HepG2 (cell line): ENCODE measurements at regions not wholly inside any gene's neighbourhood (a gene's known extent, or its start where the extent isn't known, plus 50 kb on each side); places are given as distances from the start of the nearest gene placed in this dataset.

Experiments used
- ATAC-seq: fragments of 200-7000 bp; cut with Tn5 transposase; 3 replicates; pipeline ENCODE4 v1.9.1; 2020; ENCODE audit warnings: mild to moderate bottlenecking, moderate library complexity
- BruUV-seq: library from RNA; stranded (reverse); fragments of 400-500 nt; replicated peaks from 2 replicates; lab custom pipeline; 2021; lab: Mats Ljungman, UMichigan
- CTCF ChIA-PET: fragments of 300-600 bp; formaldehyde crosslinking; extraction: SDS; loops from one replicate; lab custom pipeline; 2021; ENCODE audit warnings: low total read pairs, inconsistent platforms, low intra/inter-chr PET ratio; lab: Yijun Ruan, JAX
- POLR2A ChIA-PET: fragments of 350-600 bp; sonication (Branson Sonifier 250); formaldehyde crosslinking; loops from one replicate; lab custom pipeline; 2020; ENCODE audit warnings: antibody characterized with exemption, inconsistent platforms; lab: Yijun Ruan, JAX
- DNase-seq: peaks from one replicate; pipeline ENCODE4 v3.0.0-alpha.2; 2015; ENCODE audit warnings: low spot score
- FAIRE-seq: peaks from 3 replicates; lab custom pipeline; 2011; peaks lifted over from hg19 to GRCh38; lab: Jason Lieb, UNC
- H2AFZ ChIP-seq: one replicate; pipeline ENCODE4 v1.6.1; 2011; ENCODE audit warnings: low read length, inconsistent platforms
- H3K27ac ChIP-seq: fragments of 300-600 bp; 3 replicates; pipeline ENCODE4 v1.8.0; 2011; ENCODE audit warnings: mixed run types, mild to moderate bottlenecking, mixed read lengths, low read length, inconsistent platforms; ENCODE audit not compliant: insufficient read depth; ENCODE audit errors: extremely low read length
- H3K27me3 ChIP-seq, 2 experiments: fragments of 200-600 bp in 1 of 2; 2 replicates in 1 of 2; 3 replicates in 1 of 2; pipeline versions ENCODE4 v1.6.0 to v1.8.0; 2011; ENCODE audit warnings: low read length in 2 of 2, mild to moderate bottlenecking in 2 of 2, moderate library complexity in 2 of 2, inconsistent platforms in 1 of 2; ENCODE audit not compliant: insufficient read depth in 2 of 2, control insufficient read depth in 1 of 2
- H3K36me3 ChIP-seq, 2 experiments: fragments of 200-600 bp in 1 of 2; replicated peaks in 1 of 2; 2 replicates in 1 of 2; 3 replicates in 1 of 2; pipeline versions ENCODE4 v1.5.1 to v1.8.0; 2011; ENCODE audit warnings: low read length in 2 of 2, inconsistent platforms in 1 of 2; ENCODE audit not compliant: insufficient read depth in 2 of 2, control insufficient read depth in 1 of 2
- H3K4me1 ChIP-seq: 2 replicates; pipeline ENCODE4 v1.5.1; 2012; ENCODE audit warnings: low read length, inconsistent platforms; ENCODE audit not compliant: insufficient read depth
- H3K4me2 ChIP-seq: 2 replicates; pipeline ENCODE4 v1.6.0; 2011; ENCODE audit warnings: low read depth, low read length, inconsistent platforms
- H3K4me3 ChIP-seq, 3 experiments: fragments of 200-600 bp in 1 of 3; sonication (generic), shearing (Covaris generic) in 1 of 3; replicated peaks in 1 of 3; 2 replicates each; pipeline ENCODE4 v1.5.1; 2011 to 2016; ENCODE audit warnings: low read length in 3 of 3, inconsistent platforms in 2 of 3, low read depth in 2 of 3, mild to moderate bottlenecking in 2 of 3, control low read depth in 1 of 3, mixed read lengths in 1 of 3; ENCODE audit not compliant: insufficient read depth in 1 of 3
- H3K79me2 ChIP-seq: one replicate; pipeline ENCODE4 v1.6.1; 2011; ENCODE audit warnings: low read length, inconsistent platforms; ENCODE audit not compliant: insufficient read depth
- H3K9ac ChIP-seq: 2 replicates; pipeline ENCODE4 v1.6.0; 2011; ENCODE audit warnings: mild to moderate bottlenecking, low read depth, low read length, inconsistent platforms; ENCODE audit not compliant: insufficient read depth
- H3K9me3 ChIP-seq: 2 replicates; pipeline ENCODE4 v1.5.1; 2012; ENCODE audit warnings: mild to moderate bottlenecking, low read length
- H4K20me1 ChIP-seq: 2 replicates; pipeline ENCODE4 v1.6.0; 2011; ENCODE audit warnings: inconsistent platforms, mild to moderate bottlenecking, low read length, moderate library complexity; ENCODE audit not compliant: insufficient read depth
- HNF4G ChIP-seq, 2 experiments: sonication (generic) in 1 of 2; formaldehyde crosslinking in 1 of 2; IDR thresholded peaks; 2 replicates each; pipeline versions ENCODE4 v1.4.0 to v1.6.1; 2011 to 2020; ENCODE audit warnings: borderline replicate concordance in 2 of 2, low read depth in 2 of 2, mild to moderate bottlenecking in 2 of 2, low read length in 1 of 2, missing genetic modification reagents in 1 of 2, moderate library complexity in 1 of 2
- MEF2D ChIP-seq: sonication (generic); formaldehyde crosslinking; IDR thresholded peaks from 2 replicates; pipeline ENCODE4 v1.5.1; 2020; ENCODE audit warnings: mild to moderate bottlenecking, missing genetic modification reagents
- NONO ChIP-seq, 2 experiments: fragments of 450-650 bp in 1 of 2; sonication (generic) in 1 of 2; formaldehyde crosslinking in 1 of 2; IDR thresholded peaks in 1 of 2; conservative IDR thresholded peaks in 1 of 2; 2 replicates each; pipeline versions ENCODE4 v1.6.1 to v1.8.0; 2017 to 2022; ENCODE audit warnings: mild to moderate bottlenecking in 1 of 2, missing genetic modification reagents in 1 of 2, moderate library complexity in 1 of 2
- PAWR ChIP-seq: sonication (generic); formaldehyde crosslinking; IDR thresholded peaks from 2 replicates; pipeline ENCODE4 v1.4.0; 2020; ENCODE audit warnings: missing genetic modification reagents, mild to moderate bottlenecking, borderline replicate concordance
- SIN3A ChIP-seq: IDR thresholded peaks from 2 replicates; pipeline ENCODE4 v1.6.1; 2011; ENCODE audit warnings: low read depth, mild to moderate bottlenecking, control low read depth, low read length, borderline replicate concordance
- ZBTB38 ChIP-seq: sonication (generic); formaldehyde crosslinking; IDR thresholded peaks from 2 replicates; pipeline ENCODE4 v1.5.1; 2020; ENCODE audit warnings: mild to moderate bottlenecking, missing genetic modification reagents
- ZNF678 ChIP-seq: sonication (generic); formaldehyde crosslinking; IDR thresholded peaks from 2 replicates; pipeline ENCODE4 v1.4.0; 2020; ENCODE audit warnings: mild to moderate bottlenecking, missing genetic modification reagents
- ZNF703 ChIP-seq: sonication (generic); formaldehyde crosslinking; IDR thresholded peaks from 2 replicates; pipeline ENCODE4 v1.5.1; 2020; ENCODE audit warnings: missing genetic modification reagents, mild to moderate bottlenecking, moderate library complexity, borderline replicate concordance
- WGBS: methylation state at CpG from one replicate; pipeline ENCODE4 v1.1.6; 2017; ENCODE audit warnings: low lambda C conversion rate; 5-methylcytosine and 5-hydroxymethylcytosine counted together
- in situ Hi-C: cut with HindIII; loops from 2 replicates; pipeline ENCODE4 v1.10.0; 2017; ENCODE audit warnings: low pct_unique_long_range_greater_than_20kb; ENCODE audit not compliant: extremely low pct_ligation_motif_present
- intact Hi-C: fragments of 100-400 bp; cut with micrococcal nuclease; formaldehyde crosslinking; loops from one replicate; pipeline ENCODE4 v1.10.0; 2022; ENCODE audit not compliant: unreplicated experiment
- TF ChIP-seq, protein P1 (sequence below): sonication (generic); formaldehyde crosslinking; IDR thresholded peaks from 2 replicates; pipeline ENCODE4 v1.5.0; 2020; ENCODE audit warnings: mild to moderate bottlenecking, missing genetic modification reagents
- TF ChIP-seq, protein P2 (sequence below): sonication (generic); formaldehyde crosslinking; IDR thresholded peaks from 2 replicates; pipeline ENCODE4 v1.9.0; 2022; ENCODE audit warnings: low read depth, missing genetic modification reagents
- TF ChIP-seq, protein P3 (sequence below): IDR thresholded peaks from 2 replicates; pipeline ENCODE4 v1.6.1; 2016; ENCODE audit warnings: low read depth, control low read depth

DNA sequence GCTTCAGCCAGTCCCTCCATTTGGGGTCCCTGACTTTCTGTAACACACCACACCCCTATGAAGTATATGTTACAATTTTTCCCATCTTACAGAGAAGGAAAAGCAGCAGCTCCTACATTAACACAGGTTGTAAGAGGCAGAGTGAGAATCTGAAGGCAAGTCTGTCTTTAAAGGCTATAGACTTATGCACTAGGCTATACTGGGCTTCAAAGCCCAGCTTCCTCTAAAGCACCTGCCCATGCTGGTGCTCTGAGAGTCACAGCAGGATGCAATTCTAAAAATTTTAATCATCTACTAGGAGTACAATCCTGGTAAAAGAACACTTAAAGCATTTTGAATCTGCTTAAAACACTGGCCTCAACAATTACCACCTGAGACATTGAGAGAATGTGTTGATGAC lies 113.0 kb upstream of the NLGN4Y start:
- BruUV-seq: no TSS peak
- Histone ChIP-seq H3K4me1 (no peaks in the 10 kb centered on the region), H3K27ac (no peak overlapping the region), H4K20me1 (no peaks in the 10 kb centered on the region), H3K9ac (no peak overlapping the region), H2AFZ (no peak overlapping the region), H3K4me3 (no peak overlapping the region), H3K4me2 (no peak overlapping the region), H3K27me3 (no peaks in the 10 kb centered on the region), H3K36me3 (no peaks in the 10 kb centered on the region), H3K79me2 (no peaks in the 10 kb centered on the region), H3K9me3 (no peaks in the 10 kb centered on the region)
- POLR2A ChIA-PET: no interaction called here
- intact Hi-C loops (no loop called here), in situ Hi-C loops (loop anchor here (25.0 kb wide), 1 partner anchor 99 kb away; no protein-coding TSS in a partner anchor)
- ATAC-seq (no peak), DNase-seq (no peak), FAIRE-seq (no peak)
- no peak for TF ChIP-seq ZBTB38 (CRISPR knock-in tag)
- TF ChIP-seq PAWR (CRISPR knock-in tag): no peak
- TF ChIP-seq ZNF678 (CRISPR knock-in tag): no peak
- no peak for TF ChIP-seq ZNF703 (CRISPR knock-in tag)
- TF ChIP-seq NONO (IDR thresholded peaks at IDR 0.05): no peak
- no peak for TF ChIP-seq NONO (CRISPR knock-in tag; conservative IDR thresholded peaks at IDR 0.05)
- TF ChIP-seq, protein P1, sequence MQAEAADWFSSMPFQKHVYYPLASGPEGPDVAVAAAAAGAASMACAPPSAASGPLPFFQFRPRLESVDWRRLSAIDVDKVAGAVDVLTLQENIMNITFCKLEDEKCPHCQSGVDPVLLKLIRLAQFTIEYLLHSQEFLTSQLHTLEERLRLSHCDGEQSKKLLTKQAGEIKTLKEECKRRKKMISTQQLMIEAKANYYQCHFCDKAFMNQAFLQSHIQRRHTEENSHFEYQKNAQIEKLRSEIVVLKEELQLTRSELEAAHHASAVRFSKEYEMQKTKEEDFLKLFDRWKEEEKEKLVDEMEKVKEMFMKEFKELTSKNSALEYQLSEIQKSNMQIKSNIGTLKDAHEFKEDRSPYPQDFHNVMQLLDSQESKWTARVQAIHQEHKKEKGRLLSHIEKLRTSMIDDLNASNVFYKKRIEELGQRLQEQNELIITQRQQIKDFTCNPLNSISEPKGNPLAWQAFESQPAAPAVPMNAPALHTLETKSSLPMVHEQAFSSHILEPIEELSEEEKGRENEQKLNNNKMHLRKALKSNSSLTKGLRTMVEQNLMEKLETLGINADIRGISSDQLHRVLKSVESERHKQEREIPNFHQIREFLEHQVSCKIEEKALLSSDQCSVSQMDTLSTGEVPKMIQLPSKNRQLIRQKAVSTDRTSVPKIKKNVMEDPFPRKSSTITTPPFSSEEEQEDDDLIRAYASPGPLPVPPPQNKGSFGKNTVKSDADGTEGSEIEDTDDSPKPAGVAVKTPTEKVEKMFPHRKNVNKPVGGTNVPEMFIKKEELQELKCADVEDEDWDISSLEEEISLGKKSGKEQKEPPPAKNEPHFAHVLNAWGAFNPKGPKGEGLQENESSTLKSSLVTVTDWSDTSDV (CRISPR knock-in tag): no peak
- CTCF ChIA-PET: no interaction called here

DNA sequence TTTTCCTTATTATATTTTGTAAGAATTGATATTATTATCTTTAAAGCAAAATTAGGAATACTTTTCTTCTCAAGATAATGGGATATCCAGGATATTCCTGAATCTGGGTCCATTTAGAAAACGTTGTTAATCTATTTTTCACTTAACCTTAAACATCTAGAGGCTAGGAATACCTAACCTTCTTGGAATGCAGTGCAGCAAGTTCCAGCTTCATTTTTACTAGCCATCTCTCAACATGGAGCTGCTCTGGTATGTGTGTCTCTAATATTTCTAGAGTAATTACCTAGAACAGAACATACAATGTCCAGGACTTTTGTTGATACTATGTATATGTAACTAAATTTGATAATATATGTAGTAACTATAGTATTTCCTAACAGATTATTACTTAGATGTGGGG lies 87.8 kb upstream of the NLGN4Y start:
- POLR2A ChIA-PET: no interaction called here
- H3K79me2 ChIP-seq: no peaks in the 10 kb centered on the region
- H2AFZ ChIP-seq: no peak overlapping the region
- CTCF ChIA-PET: no interaction called here
- no peak overlapping the region for H3K4me2 ChIP-seq
- H3K4me3 ChIP-seq: no peak overlapping the region
- ATAC-seq (no peak), DNase-seq (no peak), FAIRE-seq (no peak)
- no peak overlapping the region for H3K27ac ChIP-seq
- no peaks in the 10 kb centered on the region for H3K9me3 ChIP-seq
- intact Hi-C loops (no loop called here), in situ Hi-C loops (no loop called here)
- no peaks in the 10 kb centered on the region for H3K4me1 ChIP-seq
- 0% methylated on average over 1 of the region's 1 CpG for whole genome bisulfite sequencing
- H3K27me3 ChIP-seq: no peaks in the 10 kb centered on the region
- H3K9ac ChIP-seq: no peak overlapping the region
- no peaks in the 10 kb centered on the region for H4K20me1 ChIP-seq
- H3K36me3 ChIP-seq: no peaks in the 10 kb centered on the region
- TF ChIP-seq MEF2D (CRISPR knock-in tag): no peak
- no peak for TF ChIP-seq SIN3A
- TF ChIP-seq, protein P2, sequence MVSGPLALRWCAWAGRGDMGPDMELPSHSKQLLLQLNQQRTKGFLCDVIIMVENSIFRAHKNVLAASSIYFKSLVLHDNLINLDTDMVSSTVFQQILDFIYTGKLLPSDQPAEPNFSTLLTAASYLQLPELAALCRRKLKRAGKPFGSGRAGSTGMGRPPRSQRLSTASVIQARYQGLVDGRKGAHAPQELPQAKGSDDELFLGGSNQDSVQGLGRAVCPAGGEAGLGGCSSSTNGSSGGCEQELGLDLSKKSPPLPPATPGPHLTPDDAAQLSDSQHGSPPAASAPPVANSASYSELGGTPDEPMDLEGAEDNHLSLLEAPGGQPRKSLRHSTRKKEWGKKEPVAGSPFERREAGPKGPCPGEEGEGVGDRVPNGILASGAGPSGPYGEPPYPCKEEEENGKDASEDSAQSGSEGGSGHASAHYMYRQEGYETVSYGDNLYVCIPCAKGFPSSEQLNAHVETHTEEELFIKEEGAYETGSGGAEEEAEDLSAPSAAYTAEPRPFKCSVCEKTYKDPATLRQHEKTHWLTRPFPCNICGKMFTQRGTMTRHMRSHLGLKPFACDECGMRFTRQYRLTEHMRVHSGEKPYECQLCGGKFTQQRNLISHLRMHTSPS (CRISPR knock-in tag): no peak
- TF ChIP-seq HNF4G (IDR thresholded peaks at IDR 0.05; ENCODE audit: borderline replicate concordance, low read depth, low read length): no peak
- TF ChIP-seq HNF4G (CRISPR knock-in tag; IDR thresholded peaks at IDR 0.05; ENCODE audit: borderline replicate concordance, low read depth): no peak
- TF ChIP-seq, protein P3, sequence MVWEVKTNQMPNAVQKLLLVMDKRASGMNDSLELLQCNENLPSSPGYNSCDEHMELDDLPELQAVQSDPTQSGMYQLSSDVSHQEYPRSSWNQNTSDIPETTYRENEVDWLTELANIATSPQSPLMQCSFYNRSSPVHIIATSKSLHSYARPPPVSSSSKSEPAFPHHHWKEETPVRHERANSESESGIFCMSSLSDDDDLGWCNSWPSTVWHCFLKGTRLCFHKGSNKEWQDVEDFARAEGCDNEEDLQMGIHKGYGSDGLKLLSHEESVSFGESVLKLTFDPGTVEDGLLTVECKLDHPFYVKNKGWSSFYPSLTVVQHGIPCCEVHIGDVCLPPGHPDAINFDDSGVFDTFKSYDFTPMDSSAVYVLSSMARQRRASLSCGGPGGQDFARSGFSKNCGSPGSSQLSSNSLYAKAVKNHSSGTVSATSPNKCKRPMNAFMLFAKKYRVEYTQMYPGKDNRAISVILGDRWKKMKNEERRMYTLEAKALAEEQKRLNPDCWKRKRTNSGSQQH: no peak
- BruUV-seq: no TSS peak
